Endothelial cell of hepatic sinusoid (primary cell): ENCODE measurements at regions not wholly inside any gene's neighbourhood (a gene's known extent, or its start where the extent isn't known, plus 50 kb on each side); places are given as distances from the start of the nearest gene placed in this dataset.

Source experiments
- in situ Hi-C: cut with HindIII; loops from 2 replicates; pipeline ENCODE4 v1.10.0; 2017; ENCODE audit warnings: low sequenced_read_pairs

- in situ Hi-C loops = no loop called here
Measured at GRCh38 chr3:99502871-99503270, 135.5 kb upstream of the COL8A1 start.

- in situ Hi-C loops = no loop called here
Measured at GRCh38 chr3:99500485-99500884, 137.9 kb upstream of the COL8A1 start.

- in situ Hi-C loops = no loop called here
Measured at GRCh38 chr3:99499235-99500158, 138.9 kb upstream of the COL8A1 start.

- in situ Hi-C loops = no loop called here
Measured at GRCh38 chr3:99498550-99499234, 139.7 kb upstream of the COL8A1 start.

- in situ Hi-C loops = no loop called here
Measured at GRCh38 chr3:99487894-99488293, 150.5 kb upstream of the COL8A1 start.

GRCh38 chr3:99485286-99485685 lies 153.1 kb upstream of the COL8A1 start:
- in situ Hi-C loops = no loop called here

GRCh38 chr3:99484871-99485270 lies 153.5 kb upstream of the COL8A1 start:
- in situ Hi-C loops = loop anchor here (5.0 kb wide), 1 partner anchor 48 kb away; no protein-coding TSS in a partner anchor

- in situ Hi-C loops = loop anchor here (5.0 kb wide), 1 partner anchor 47 kb away; no protein-coding TSS in a partner anchor
Measured at GRCh38 chr3:99483841-99484240, 154.6 kb upstream of the COL8A1 start.

GRCh38 chr3:99482191-99482590 lies 156.2 kb upstream of the COL8A1 start:
- in situ Hi-C loops = loop anchor here (5.0 kb wide), 1 partner anchor 45 kb away; no protein-coding TSS in a partner anchor

GRCh38 chr3:99481561-99481960 lies 156.8 kb upstream of the COL8A1 start:
- in situ Hi-C loops = loop anchor here (5.0 kb wide), 1 partner anchor 44 kb away; no protein-coding TSS in a partner anchor

- in situ Hi-C loops = loop anchor here (5.0 kb wide), 1 partner anchor 42 kb away; no protein-coding TSS in a partner anchor
Measured at GRCh38 chr3:99479768-99480167, 158.6 kb upstream of the COL8A1 start.

- in situ Hi-C loops = no loop called here
Measured at GRCh38 chr3:99477650-99478049, 160.7 kb upstream of the COL8A1 start.

GRCh38 chr3:99475229-99475628 lies 163.2 kb upstream of the COL8A1 start:
- in situ Hi-C loops = no loop called here

- in situ Hi-C loops = no loop called here
Measured at GRCh38 chr3:99474776-99475175, 163.6 kb upstream of the COL8A1 start.

- in situ Hi-C loops = no loop called here
Measured at GRCh38 chr3:99473321-99473751, 165.1 kb upstream of the COL8A1 start.

- in situ Hi-C loops = no loop called here
Measured at GRCh38 chr3:99472385-99472784, 166.0 kb upstream of the COL8A1 start.

- in situ Hi-C loops = no loop called here
Measured at GRCh38 chr3:99471353-99472323, 166.8 kb upstream of the COL8A1 start.

- in situ Hi-C loops = no loop called here
Measured at GRCh38 chr3:99470841-99471240, 167.6 kb upstream of the COL8A1 start.

- in situ Hi-C loops = no loop called here
Measured at GRCh38 chr3:99468918-99469317, 169.5 kb upstream of the COL8A1 start.

- in situ Hi-C loops = no loop called here
Measured at GRCh38 chr3:99467420-99467819, 171.0 kb upstream of the COL8A1 start.
